ENCODE measurements at regions not wholly inside any gene's neighbourhood (a gene's known extent, or its start where the extent isn't known, plus 50 kb on each side); places are given as distances from the start of the nearest gene placed in this dataset.

DNA sequence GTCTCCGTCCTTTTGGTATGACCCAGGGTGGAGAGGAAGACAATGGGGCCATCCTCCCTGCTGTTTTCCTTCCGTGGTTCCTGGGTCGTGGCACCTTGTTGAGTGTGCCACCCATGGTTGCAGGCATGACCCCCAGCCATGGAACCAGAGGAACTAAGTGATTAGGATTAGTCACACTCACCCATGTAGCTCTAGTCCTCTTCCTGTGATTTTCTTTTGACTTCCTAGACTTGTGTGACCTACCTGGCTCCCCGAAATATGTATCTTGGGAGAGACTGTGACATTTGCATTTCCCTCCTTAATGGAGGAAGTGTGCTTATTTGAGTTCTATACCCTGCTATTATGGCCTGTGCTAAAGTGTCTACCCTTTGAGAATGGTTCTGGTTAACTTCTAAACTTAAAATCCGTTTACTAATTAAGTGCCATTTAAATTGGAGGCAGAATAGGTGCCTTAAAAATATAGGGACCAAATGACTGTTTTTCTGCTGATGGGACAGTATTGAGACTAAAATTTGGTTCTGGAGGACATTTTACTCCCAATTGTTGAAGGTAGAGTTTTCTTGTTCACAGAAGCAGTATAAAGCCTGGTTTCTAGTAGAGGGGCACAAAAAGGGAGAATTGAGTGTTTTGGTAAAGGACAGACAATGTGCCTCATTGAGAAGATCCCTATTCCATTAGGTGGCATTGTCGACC lies 545.6 kb downstream of the HDGFL1 start:
- H3K27me3 ChIP-seq (ENCODE audit: control insufficient read depth, insufficient read depth, low read length) = no peaks in the 10 kb centered on the region
- H3K79me1 ChIP-seq (ENCODE audit: low read depth in 1 of 2, low read length in 2 of 2) = no peaks in the 10 kb centered on the region
- no peak overlapping the region for H2BK5ac ChIP-seq (ENCODE audit: low read depth, low read length, poor library complexity, severe bottlenecking)
- ChIA-PET CTCF (no interaction called here), POLR2A (ENCODE audit: unreplicated experiment) (no interaction called here)
- H3K4me3 ChIP-seq (ENCODE audit: insufficient read depth, low read depth, low read length) = no peak overlapping the region
- no peak overlapping the region for H3K14ac ChIP-seq (replicated peaks; ENCODE audit: low read depth, low read length)
- H2BK120ac ChIP-seq (ENCODE audit: low read depth, low read length) = no peak overlapping the region; the same call in 1 of the 2 replicates
- H3K9ac ChIP-seq (ENCODE audit: low read depth, low read length) = no peak overlapping the region
- no peak overlapping the region for H3K23ac ChIP-seq (ENCODE audit: low read depth, low read length)
- no peaks in the 10 kb centered on the region for H3K36me3 ChIP-seq (ENCODE audit: control insufficient read depth, insufficient read depth, low read length)
- H2AFZ ChIP-seq (replicated peaks; ENCODE audit: low read length, poor library complexity) = no peak overlapping the region
- 92% methylated on average over 2 of the region's 6 CpGs; no CpG with 5 or more reads in 1 of the 2 experiments for WGBS, 2 experiments (ENCODE audit: extremely low coverage in 2 of 2, insufficient read length in 1 of 2)
- no peak for ATAC-seq (ENCODE audit: low read depth)
- H3K56ac ChIP-seq (ENCODE audit: extremely low read depth, insufficient read depth, low read length) = no peak overlapping the region
- no peak overlapping the region for H2AK5ac ChIP-seq (ENCODE audit: low read depth, low read length)
- in situ Hi-C loops (cut with MboI; ENCODE audit: low sequenced_read_pairs) = no loop called here
- no TSS peak for BruUV-seq (replicated peaks)
- no peak overlapping the region for H3K27ac ChIP-seq (ENCODE audit: insufficient read depth, low read length)
- DNase-seq = no peak
- H3K4ac ChIP-seq (ENCODE audit: low read depth, low read length) = no peak overlapping the region
- peaks cover 13% of the 10 kb centered on the region for H3K9me3 ChIP-seq (ENCODE audit: control insufficient read depth, insufficient read depth, low read length)
- H4K20me1 ChIP-seq (ENCODE audit: insufficient read depth, low read length) = no peaks in the 10 kb centered on the region
- no peak overlapping the region for H3K18ac ChIP-seq (ENCODE audit: low read depth, low read length)
- TF ChIP-seq RFX5 (IDR thresholded peaks at IDR 0.05; ENCODE audit: low read depth, low read length) (no peak), MAFK (IDR thresholded peaks at IDR 0.05; ENCODE audit: low read depth, low read length) (peak; percentile 38; the same call in 1 of the 2 replicates)
- intact Hi-C loops (cut with micrococcal nuclease) = no loop called here
- no peak overlapping the region for H2BK15ac ChIP-seq (ENCODE audit: low read depth, low read length)
- H2AK9ac ChIP-seq (replicated peaks; ENCODE audit: low read depth, low read length, poor library complexity) = no peak overlapping the region
- no peaks in the 10 kb centered on the region for H3K9me1 ChIP-seq (ENCODE audit: insufficient read depth, low read length)
- H4K8ac ChIP-seq (ENCODE audit: low read depth in 2 of 2, low read length in 2 of 2) = no peak overlapping the region
- H2BK20ac ChIP-seq (ENCODE audit: low read depth, low read length) = no peak overlapping the region
- no peak overlapping the region for H4K5ac ChIP-seq (ENCODE audit: low read depth, low read length)
- dilution Hi-C loops (cut with HindIII; ENCODE audit: low sequenced_read_pairs, unreplicated experiment) = no loop called here
- H4K91ac ChIP-seq (ENCODE audit: insufficient read depth, low read depth, low read length) = no peak overlapping the region
- H3K4me2 ChIP-seq (ENCODE audit: low read depth, low read length) = no peak overlapping the region
- peaks cover 2% of the 10 kb centered on the region; the same call in 1 of the 2 replicates for H3K4me1 ChIP-seq (ENCODE audit: control insufficient read depth, insufficient read depth, low read length)
